ENCODE measurements at regions not wholly inside any gene's neighbourhood (a gene's known extent, or its start where the extent isn't known, plus 50 kb on each side); places are given as distances from the start of the nearest gene placed in this dataset.

DNA sequence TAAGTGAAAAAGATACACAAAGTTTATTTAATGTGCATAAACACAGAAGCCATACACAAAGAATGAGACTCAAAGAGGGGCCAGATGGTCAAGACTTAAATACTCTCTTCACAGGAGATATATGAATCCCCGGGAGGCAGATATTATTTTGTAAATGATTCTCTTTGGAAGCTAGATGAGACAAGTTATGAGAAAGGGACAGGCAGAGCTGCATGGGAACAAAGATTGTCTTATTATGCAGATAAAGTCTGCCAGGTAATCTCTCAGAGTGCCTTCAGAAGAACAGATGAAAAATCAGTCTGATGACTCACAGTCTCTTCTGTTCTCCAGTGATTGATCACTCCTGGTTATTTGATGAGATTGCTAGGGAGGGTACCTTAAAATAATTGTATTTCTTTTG is 89.0 kb downstream of the NAF1 start:
- no peak overlapping the region for H3K27ac ChIP-seq
- TF ChIP-seq CTCF (conservative IDR thresholded peaks at IDR 0.05) (no peak), ZFX (IDR thresholded peaks at IDR 0.05) (no peak)

DNA sequence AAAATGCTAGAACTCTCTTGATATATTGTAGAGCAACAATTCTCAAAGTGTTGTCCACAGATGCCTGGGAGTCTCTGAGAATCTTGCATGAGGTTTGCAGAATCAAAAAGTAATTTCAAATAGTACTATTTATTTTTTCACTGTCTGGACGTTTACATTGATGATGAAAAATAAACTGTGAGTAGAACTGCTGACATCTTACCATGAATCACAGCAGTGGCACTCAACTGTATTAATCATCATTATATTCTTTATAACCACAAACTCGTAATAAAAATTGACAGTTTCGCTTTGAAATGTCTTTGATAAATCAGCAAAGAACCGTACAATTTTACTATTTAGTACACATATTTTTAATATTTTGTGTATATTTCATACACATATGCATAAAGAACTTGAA is 94.5 kb downstream of the NAF1 start:
- TF ChIP-seq CTCF (conservative IDR thresholded peaks at IDR 0.05): no peak
- no peak for TF ChIP-seq ZFX (IDR thresholded peaks at IDR 0.05)
- no peak overlapping the region for H3K27ac ChIP-seq

DNA sequence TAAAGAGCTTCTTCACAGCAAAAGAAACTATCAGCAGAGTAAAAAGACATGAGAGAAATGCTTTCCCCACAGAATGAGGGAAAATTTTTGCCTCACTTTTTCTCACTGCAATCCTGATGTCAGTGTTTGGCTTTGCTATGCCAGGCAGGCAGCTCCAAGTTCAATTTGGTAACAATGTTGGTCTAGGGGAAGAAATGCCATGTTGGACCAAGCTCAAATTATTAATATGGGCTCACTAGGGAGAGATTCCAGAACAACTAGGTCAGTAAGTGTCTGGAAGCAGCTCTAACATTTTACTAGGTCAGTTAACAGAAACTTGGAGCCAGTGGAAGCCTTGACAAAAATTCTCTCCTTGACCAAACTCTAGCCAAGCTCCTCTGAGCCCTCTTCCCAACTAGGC is 95.4 kb downstream of the NAF1 start:
- no peak overlapping the region for H3K27ac ChIP-seq
- TF ChIP-seq ZFX (IDR thresholded peaks at IDR 0.05) (no peak), CTCF (conservative IDR thresholded peaks at IDR 0.05) (no peak)

DNA sequence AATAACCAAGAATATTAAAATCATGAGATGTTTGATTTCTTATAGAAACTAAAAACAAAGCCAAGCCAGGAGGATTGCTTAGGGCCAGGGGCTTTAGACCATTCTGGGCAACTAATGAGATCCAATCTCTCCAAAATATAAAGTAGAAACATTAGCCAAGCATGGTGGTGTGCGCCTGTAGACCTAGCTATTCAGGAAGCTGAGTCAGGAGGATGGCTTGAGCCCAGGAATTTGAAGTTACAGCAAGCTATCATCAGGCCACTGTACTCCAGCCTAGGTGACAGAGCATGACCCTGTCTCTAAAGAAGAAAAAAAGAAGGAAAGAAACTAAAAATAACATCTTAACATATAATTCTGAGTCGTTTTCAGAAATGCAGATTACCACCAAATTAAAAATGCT is 96.7 kb downstream of the NAF1 start:
- H3K27ac ChIP-seq: no peak overlapping the region
- no peak for TF ChIP-seq CTCF (conservative IDR thresholded peaks at IDR 0.05)
- TF ChIP-seq ZFX (IDR thresholded peaks at IDR 0.05): no peak

- TF ChIP-seq ZFX (IDR thresholded peaks at IDR 0.05) (no peak), CTCF (conservative IDR thresholded peaks at IDR 0.05) (no peak)
- H3K27ac ChIP-seq: no peak overlapping the region
Observed at GRCh38 chr4:163063891-163064290, 102.8 kb downstream of the NAF1 start.

DNA sequence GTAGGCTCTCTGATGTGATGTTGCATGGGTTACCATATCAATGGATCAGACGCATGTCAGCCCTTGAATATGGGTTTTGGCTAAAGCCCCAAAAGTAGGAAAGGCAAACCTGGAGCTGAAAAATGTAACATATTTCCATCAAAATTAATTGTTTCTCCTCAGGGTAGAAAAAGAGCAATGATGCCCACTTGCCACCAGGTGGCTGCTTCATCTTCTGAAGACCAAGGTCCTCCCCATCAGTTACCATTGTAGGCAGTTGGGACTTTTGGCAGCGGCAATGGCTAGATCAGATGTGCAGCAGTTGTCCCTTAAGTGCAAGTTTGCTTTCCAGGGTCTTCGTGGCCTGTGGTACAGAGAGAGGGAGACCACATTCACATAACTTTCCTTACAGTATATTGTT is 118.2 kb downstream of the NAF1 start:
- TF ChIP-seq ZFX (IDR thresholded peaks at IDR 0.05) (no peak), CTCF (conservative IDR thresholded peaks at IDR 0.05) (peak; percentile 67)
- H3K27ac ChIP-seq: no peak overlapping the region

GRCh38 chr4:163042306-163042705 is 124.4 kb downstream of the NAF1 start:
- no peak overlapping the region for H3K27ac ChIP-seq
- TF ChIP-seq ZFX (IDR thresholded peaks at IDR 0.05): no peak
- no peak for TF ChIP-seq CTCF (conservative IDR thresholded peaks at IDR 0.05)
